DOHH2 (cell line): ENCODE measurements at regions not wholly inside any gene's neighbourhood (a gene's known extent, or its start where the extent isn't known, plus 50 kb on each side); places are given as distances from the start of the nearest gene placed in this dataset.

Source experiments
- H3F3A ChIP-seq: fragments of 200-600 bp; sonication (generic), shearing (Covaris generic); 2 replicates; pipeline ENCODE4 v1.6.0; 2016; ENCODE audit warnings: antibody characterized with exemption, mild to moderate bottlenecking; ENCODE audit not compliant: control insufficient read depth, insufficient read depth
- H3K27ac ChIP-seq: fragments of 200-600 bp; sonication (generic); 2 replicates; pipeline ENCODE4 v1.5.1; 2014; ENCODE audit warnings: low read depth, mild to moderate bottlenecking, low read length, moderate library complexity
- H3K27me3 ChIP-seq: fragments of 200-600 bp; sonication (generic); 2 replicates; pipeline ENCODE4 v1.6.1; 2014; ENCODE audit warnings: mild to moderate bottlenecking, low read length, mixed read lengths; ENCODE audit not compliant: control insufficient read depth
- H3K36me3 ChIP-seq: fragments of 200-600 bp; sonication (generic); 2 replicates; pipeline ENCODE4 v1.6.1; 2014; ENCODE audit warnings: mild to moderate bottlenecking, low read length, moderate library complexity, mixed read lengths; ENCODE audit not compliant: control insufficient read depth
- H3K4me1 ChIP-seq: fragments of 200-600 bp; sonication (generic); 2 replicates; pipeline ENCODE4 v1.6.1; 2014; ENCODE audit warnings: mild to moderate bottlenecking, low read length, mixed read lengths; ENCODE audit not compliant: control insufficient read depth
- H3K4me2 ChIP-seq: fragments of 200-600 bp; sonication (generic); 2 replicates; pipeline ENCODE4 v1.6.0; 2014; ENCODE audit warnings: mild to moderate bottlenecking, low read length, moderate library complexity
- H3K4me3 ChIP-seq: fragments of 200-600 bp; sonication (generic); 2 replicates; pipeline ENCODE4 v1.5.1; 2014; ENCODE audit warnings: mild to moderate bottlenecking, low read length, mixed read lengths
- H3K79me2 ChIP-seq: fragments of 200-600 bp; sonication (generic); 2 replicates; pipeline ENCODE4 v1.6.1; 2014; ENCODE audit warnings: mild to moderate bottlenecking, low read length, mixed read lengths; ENCODE audit not compliant: control insufficient read depth
- H3K9me2 ChIP-seq: fragments of 200-600 bp; sonication (generic); replicated peaks from 2 replicates; pipeline ENCODE4 v1.6.1; 2014; ENCODE audit warnings: mild to moderate bottlenecking, low read length, mixed read lengths; ENCODE audit not compliant: control insufficient read depth
- H3K9me3 ChIP-seq: fragments of 200-600 bp; sonication (generic); 2 replicates; pipeline ENCODE4 v1.6.1; 2014; ENCODE audit warnings: antibody characterized with exemption, low read length, mixed read lengths; ENCODE audit not compliant: control insufficient read depth, insufficient read depth
- H4K20me1 ChIP-seq: fragments of 200-600 bp; sonication (generic); 2 replicates; pipeline ENCODE4 v1.6.0; 2014; ENCODE audit warnings: low read depth, mild to moderate bottlenecking, antibody characterized with exemption, low read length, moderate library complexity; ENCODE audit not compliant: control insufficient read depth, insufficient read depth
- CTCF ChIP-seq: fragments of 200-600 bp; sonication (generic); IDR thresholded peaks from one replicate; pipeline ENCODE4 v1.5.1; 2014; ENCODE audit warnings: antibody characterized with exemption, mild to moderate bottlenecking, low read depth, low read length; ENCODE audit not compliant: poor library complexity, severe bottlenecking
- EZH2phosphoT487 ChIP-seq: fragments of 200-600 bp; sonication (generic); IDR thresholded peaks from 2 replicates; pipeline ENCODE4 v1.6.1; 2017; ENCODE audit warnings: borderline replicate concordance, mild to moderate bottlenecking, antibody characterized with exemption, low read length, moderate library complexity, mixed read lengths

GRCh38 chr12:127494961-127495915 lies 771.7 kb upstream of the TMEM132C start:
- Histone ChIP-seq H3K4me3 (no peak overlapping the region), H3K9me2 (no peaks in the 10 kb centered on the region), H3K36me3 (no peaks in the 10 kb centered on the region), H3K79me2 (no peaks in the 10 kb centered on the region), H3F3A (no peaks in the 10 kb centered on the region), H3K27ac (no peak overlapping the region), H3K27me3 (no peaks in the 10 kb centered on the region), H4K20me1 (no peaks in the 10 kb centered on the region), H3K9me3 (no peaks in the 10 kb centered on the region), H3K4me2 (no peak overlapping the region), H3K4me1 (no peaks in the 10 kb centered on the region)
- TF ChIP-seq CTCF (no peak), EZH2phosphoT487 (no peak)

- H3K4me2 ChIP-seq, result no peak overlapping the region
- no peak overlapping the region for H3K4me3 ChIP-seq
- no peaks in the 10 kb centered on the region for H3K79me2 ChIP-seq
- no peaks in the 10 kb centered on the region for H3F3A ChIP-seq
- no peaks in the 10 kb centered on the region for H3K9me2 ChIP-seq
- TF ChIP-seq CTCF (no peak), EZH2phosphoT487 (no peak)
- H3K4me1 ChIP-seq, result no peaks in the 10 kb centered on the region
- H4K20me1 ChIP-seq, result no peaks in the 10 kb centered on the region
- H3K36me3 ChIP-seq, result no peaks in the 10 kb centered on the region
- H3K27ac ChIP-seq, result no peak overlapping the region
- no peaks in the 10 kb centered on the region for H3K9me3 ChIP-seq
- no peaks in the 10 kb centered on the region for H3K27me3 ChIP-seq
Observed at GRCh38 chr12:127496255-127496654, 770.7 kb upstream of the TMEM132C start.

- no peaks in the 10 kb centered on the region for H3K79me2 ChIP-seq
- no peak for TF ChIP-seq EZH2phosphoT487
- no peak for TF ChIP-seq CTCF
Observed at GRCh38 chr12:127500512-127501035, 766.4 kb upstream of the TMEM132C start.

More at GRCh38 chr12:127500512-127501035, 766.4 kb upstream of the TMEM132C start:
- Histone ChIP-seq H3K9me2 (no peaks in the 10 kb centered on the region), H3F3A (no peaks in the 10 kb centered on the region), H3K9me3 (no peaks in the 10 kb centered on the region), H3K27me3 (no peaks in the 10 kb centered on the region), H3K4me1 (no peaks in the 10 kb centered on the region), H3K36me3 (no peaks in the 10 kb centered on the region), H3K27ac (no peak overlapping the region), H3K4me3 (no peak overlapping the region), H4K20me1 (no peaks in the 10 kb centered on the region), H3K4me2 (no peak overlapping the region)
